C4-2B (cell line): ENCODE measurements at regions not wholly inside any gene's neighbourhood (a gene's known extent, or its start where the extent isn't known, plus 50 kb on each side); places are given as distances from the start of the nearest gene placed in this dataset.

Experiments used
- H3K27ac ChIP-seq: fragments of 450-650 bp; 2 replicates; pipeline ENCODE4 v1.5.1; 2017
- CTCF ChIP-seq: fragments of 450-650 bp; conservative IDR thresholded peaks from 2 replicates; pipeline ENCODE4 v1.5.1; 2017; ENCODE audit warnings: mild to moderate bottlenecking
- ZFX ChIP-seq: fragments of 450-650 bp; IDR thresholded peaks from 2 replicates; pipeline ENCODE4 v1.6.1; 2017

GRCh38 chr6:15044948-15045347 lies 200.9 kb upstream of the JARID2 start:
- no peak overlapping the region for H3K27ac ChIP-seq
- TF ChIP-seq ZFX, result no peak
- no peak for TF ChIP-seq CTCF

- H3K27ac ChIP-seq, result no peak overlapping the region
- TF ChIP-seq ZFX (no peak), CTCF (no peak)
Observed at GRCh38 chr6:15046751-15047150, 199.1 kb upstream of the JARID2 start.

- TF ChIP-seq ZFX (no peak), CTCF (no peak)
- H3K27ac ChIP-seq, result no peak overlapping the region
Observed at GRCh38 chr6:15048367-15048766, 197.5 kb upstream of the JARID2 start.

GRCh38 chr6:15058200-15059061 lies 187.4 kb upstream of the JARID2 start:
- H3K27ac ChIP-seq, result no peak overlapping the region
- no peak for TF ChIP-seq CTCF
- TF ChIP-seq ZFX, result no peak

- no peak for TF ChIP-seq ZFX
- no peak for TF ChIP-seq CTCF
- H3K27ac ChIP-seq, result no peak overlapping the region
Observed at GRCh38 chr6:15061180-15061641, 184.7 kb upstream of the JARID2 start.

GRCh38 chr6:15061908-15062515 lies 183.9 kb upstream of the JARID2 start:
- no peak overlapping the region for H3K27ac ChIP-seq
- TF ChIP-seq ZFX (no peak), CTCF (no peak)
